H9 (cell line): ENCODE measurements at regions not wholly inside any gene's neighbourhood (a gene's known extent, or its start where the extent isn't known, plus 50 kb on each side); places are given as distances from the start of the nearest gene placed in this dataset.

ENCODE experiments used
- DNase-seq: peaks from one replicate; pipeline ENCODE4 v3.0.0-alpha.2; 2017
- H2AFZ ChIP-seq: one replicate; pipeline ENCODE4 v1.6.1; 2013; ENCODE audit warnings: mild to moderate bottlenecking, low read length, control low read depth, moderate library complexity
- H2AK5ac ChIP-seq: 2 replicates; pipeline ENCODE4 v1.6.1; 2013; ENCODE audit warnings: low read length, control low read depth, mixed read lengths; ENCODE audit not compliant: insufficient read length
- H2BK120ac ChIP-seq: one replicate; pipeline ENCODE4 v1.6.1; 2013; ENCODE audit warnings: low read depth, mild to moderate bottlenecking, low read length, control low read depth, inconsistent platforms; ENCODE audit not compliant: poor library complexity, severe bottlenecking
- H2BK12ac ChIP-seq: 2 replicates; pipeline ENCODE4 v1.6.1; 2013; ENCODE audit warnings: low read length, control low read depth, mixed read lengths, low read depth; ENCODE audit not compliant: insufficient read length
- H2BK15ac ChIP-seq: 2 replicates; pipeline ENCODE4 v1.6.1; 2013; ENCODE audit warnings: low read depth, low read length, control low read depth
- H2BK20ac ChIP-seq: one replicate; pipeline ENCODE4 v1.6.1; 2013; ENCODE audit warnings: low read depth, mild to moderate bottlenecking, low read length, control low read depth, inconsistent platforms; ENCODE audit not compliant: poor library complexity, severe bottlenecking
- H2BK5ac ChIP-seq: 2 replicates; pipeline ENCODE4 v1.6.1; 2013; ENCODE audit warnings: low read length, control low read depth, mixed read lengths; ENCODE audit not compliant: insufficient read length
- H3K14ac ChIP-seq: 2 replicates; pipeline ENCODE4 v1.6.1; 2013; ENCODE audit warnings: low read length, control low read depth; ENCODE audit not compliant: insufficient read depth
- H3K18ac ChIP-seq: 2 replicates; pipeline ENCODE4 v1.6.1; 2013; ENCODE audit warnings: low read depth, mild to moderate bottlenecking, mixed read lengths, low read length, control low read depth; ENCODE audit not compliant: insufficient read length
- H3K23ac ChIP-seq: 2 replicates; pipeline ENCODE4 v1.6.1; 2013; ENCODE audit warnings: low read length, control low read depth, mixed read lengths, low read depth; ENCODE audit not compliant: insufficient read length
- H3K23me2 ChIP-seq: 2 replicates; pipeline ENCODE4 v1.6.1; 2013; ENCODE audit warnings: low read depth, mild to moderate bottlenecking, mixed read lengths, low read length, control low read depth; ENCODE audit not compliant: insufficient read length, poor library complexity, severe bottlenecking
- H3K27ac ChIP-seq: 2 replicates; pipeline ENCODE4 v1.5.1; 2013; ENCODE audit warnings: low read length, control low read depth, mixed read lengths, low read depth; ENCODE audit not compliant: insufficient read length
- H3K27me3 ChIP-seq: 2 replicates; pipeline ENCODE4 v1.6.1; 2013; ENCODE audit warnings: low read length, control low read depth, inconsistent platforms; ENCODE audit not compliant: insufficient read depth
- H3K4ac ChIP-seq: 2 replicates; pipeline ENCODE4 v1.6.1; 2013; ENCODE audit warnings: low read depth, mild to moderate bottlenecking, control low read depth, inconsistent platforms, low read length, moderate library complexity
- H3K4me1 ChIP-seq: 2 replicates; pipeline ENCODE4 v1.6.1; 2013; ENCODE audit warnings: low read length, control low read depth, inconsistent platforms; ENCODE audit not compliant: insufficient read depth
- H3K4me2 ChIP-seq: 2 replicates; pipeline ENCODE4 v1.6.1; 2013; ENCODE audit warnings: low read length, control low read depth, mixed read lengths; ENCODE audit not compliant: insufficient read length, insufficient read depth
- H3K56ac ChIP-seq: 2 replicates; pipeline ENCODE4 v1.6.1; 2013; ENCODE audit warnings: low read depth, mild to moderate bottlenecking, mixed read lengths, low read length, control low read depth; ENCODE audit not compliant: insufficient read length
- H3K79me1 ChIP-seq: 2 replicates; pipeline ENCODE4 v1.6.1; 2013; ENCODE audit warnings: low read depth, mild to moderate bottlenecking, moderate library complexity, low read length, control low read depth, inconsistent platforms; ENCODE audit not compliant: insufficient read depth, poor library complexity, severe bottlenecking
- H3K79me2 ChIP-seq: 2 replicates; pipeline ENCODE4 v1.6.1; 2013; ENCODE audit warnings: low read length, control low read depth, inconsistent platforms; ENCODE audit not compliant: insufficient read depth
- H3K9ac ChIP-seq: 2 replicates; pipeline ENCODE4 v1.6.1; 2013; ENCODE audit warnings: low read length, control low read depth, mixed read lengths; ENCODE audit not compliant: insufficient read length; ENCODE audit errors: extremely low read depth
- H3K9me3 ChIP-seq: one replicate; pipeline ENCODE4 v1.6.1; 2013; ENCODE audit warnings: low read depth, low read length, inconsistent platforms; ENCODE audit not compliant: control insufficient read depth
- H3T11ph ChIP-seq: one replicate; pipeline ENCODE4 v1.6.1; 2013; ENCODE audit warnings: mild to moderate bottlenecking, low read length, control low read depth, inconsistent platforms
- H4K20me1 ChIP-seq: one replicate; pipeline ENCODE4 v1.6.1; 2013; ENCODE audit not compliant: control insufficient read depth, insufficient read length, insufficient read depth
- H4K5ac ChIP-seq: 2 replicates; pipeline ENCODE4 v1.6.1; 2013; ENCODE audit warnings: low read depth, mild to moderate bottlenecking, mixed read lengths, low read length, control low read depth; ENCODE audit not compliant: insufficient read length
- H4K8ac ChIP-seq: replicated peaks from 2 replicates; pipeline ENCODE4 v1.6.1; 2013; ENCODE audit warnings: low read length, control low read depth, mixed read lengths, low read depth; ENCODE audit not compliant: insufficient read length
- H4K91ac ChIP-seq: 2 replicates; pipeline ENCODE4 v1.6.1; 2013; ENCODE audit warnings: low read depth, mild to moderate bottlenecking, moderate library complexity, mixed read lengths, low read length, control low read depth; ENCODE audit not compliant: insufficient read length
- H3K27ac Mint-ChIP-seq, 3 experiments: 2 replicates in 2 of 3; 3 replicates in 1 of 3; pipeline ENCODE4 v1.8.0; 2020 to 2021; ENCODE audit warnings: mixed read lengths in 3 of 3, mild to moderate bottlenecking in 1 of 3, moderate library complexity in 1 of 3
- H3K27me3 Mint-ChIP-seq: 2 replicates; pipeline ENCODE4 v1.8.0; 2021; ENCODE audit warnings: low read depth, mild to moderate bottlenecking, moderate library complexity, mixed read lengths
- H3K36me3 Mint-ChIP-seq, 3 experiments: 2 replicates in 2 of 3; 3 replicates in 1 of 3; pipeline ENCODE4 v1.8.0; 2020 to 2021; ENCODE audit warnings: low read depth in 3 of 3, mixed read lengths in 3 of 3; ENCODE audit not compliant: insufficient read depth in 1 of 3
- H3K4me1 Mint-ChIP-seq, 2 experiments: 2 replicates each; pipeline ENCODE4 v1.8.0; 2020; ENCODE audit warnings: mixed read lengths in 2 of 2
- H3K4me3 Mint-ChIP-seq, 2 experiments: 2 replicates in 1 of 2; 3 replicates in 1 of 2; pipeline ENCODE4 v1.8.0; 2020 to 2021; ENCODE audit warnings: mild to moderate bottlenecking in 2 of 2, mixed read lengths in 2 of 2, moderate library complexity in 1 of 2
- H3K9me3 Mint-ChIP-seq, 2 experiments: 2 replicates in 1 of 2; 3 replicates in 1 of 2; pipeline ENCODE4 v1.8.0; 2020; ENCODE audit warnings: mild to moderate bottlenecking in 2 of 2, mixed read lengths in 2 of 2, moderate library complexity in 1 of 2
- CTCF ChIP-seq: fragments of 200-600 bp; sonication (generic); conservative IDR thresholded peaks from 3 replicates; pipeline ENCODE4 v1.8.0; 2021; ENCODE audit warnings: antibody characterized with exemption, mild to moderate bottlenecking
- WGBS: extraction: QIAGEN DNeasy Blood & Tissue Kit; methylation state at CpG from one replicate; pipeline ENCODE4 v1.1.7; 2013; ENCODE audit warnings: missing lambda C conversion rate, low lambda C conversion rate, mixed read lengths; ENCODE audit not compliant: insufficient read length; ENCODE audit errors: extremely low coverage; 5-methylcytosine and 5-hydroxymethylcytosine counted together

GRCh38 chr6:168826078-168826390 is 385.1 kb downstream of the SMOC2 start:
- Histone ChIP-seq H3K4me1 (peaks cover 2% of the 10 kb centered on the region; the same call in 1 of the 2 replicates), H4K5ac (no peak overlapping the region), H3K9ac (no peak overlapping the region), H3K27ac (no peak overlapping the region), H4K20me1 (no peaks in the 10 kb centered on the region), H3K79me1 (no peaks in the 10 kb centered on the region), H3T11ph (no peak overlapping the region), H3K56ac (no peak overlapping the region), H2BK12ac (no peak overlapping the region), H4K8ac (no peak overlapping the region), H2BK20ac (no peak overlapping the region), H2BK120ac (no peak overlapping the region), H4K91ac (no peak overlapping the region), H2AK5ac (no peak overlapping the region), H2BK15ac (no peak overlapping the region), H3K14ac (no peak overlapping the region), H3K4me2 (no peak overlapping the region), H3K4ac (no peak overlapping the region), H3K9me3 (no peaks in the 10 kb centered on the region), H3K18ac (no peak overlapping the region), H3K79me2 (no peaks in the 10 kb centered on the region), H3K27me3 (no peaks in the 10 kb centered on the region), H3K23ac (no peak overlapping the region), H2AFZ (no peak overlapping the region), H2BK5ac (no peak overlapping the region), H3K23me2 (no peaks in the 10 kb centered on the region)
- no peak for TF ChIP-seq CTCF
- Mint-ChIP-seq H3K27me3 (no peaks in the 10 kb centered on the region; the same call in 1 of the 2 replicates), H3K36me3 (no peaks in the 10 kb centered on the region; a peak in 1 of 7 replicates), H3K27ac (no peak overlapping the region), H3K4me1 (peaks cover 24 to 29% of the 10 kb centered on the region in 2 experiments), H3K4me3 (no peak overlapping the region), H3K9me3 (no peaks in the 10 kb centered on the region)
- WGBS: no CpG with 5 or more reads among the region's 23 CpGs
- DNase-seq: no peak
